CD4-positive, alpha-beta T cell (primary cell): ENCODE measurements at regions not wholly inside any gene's neighbourhood (a gene's known extent, or its start where the extent isn't known, plus 50 kb on each side); places are given as distances from the start of the nearest gene placed in this dataset.

Experiments
- ATAC-seq: fragments of 200-7000 bp; cut with Tn5 transposase; one replicate; pipeline ENCODE4 v1.10.0; 2022; ENCODE audit warnings: mild to moderate bottlenecking; ENCODE audit not compliant: poor library complexity
- CTCF ChIA-PET: fragments of 350-600 bp; sonication (Branson Sonifier 250); formaldehyde crosslinking; loops from one replicate; lab custom pipeline; 2021; ENCODE audit warnings: antibody characterized with exemption, inconsistent platforms; lab: Charles Lee
- POLR2A ChIA-PET: fragments of 350-600 bp; sonication (Branson Sonifier 250); formaldehyde crosslinking; loops from one replicate; lab custom pipeline; 2021; ENCODE audit warnings: antibody characterized with exemption, inconsistent platforms; lab: Charles Lee
- DNase-seq, 14 experiments: peaks; one replicate each; pipeline ENCODE4 v3.0.0-alpha.2; 2013 to 2020; ENCODE audit warnings: mixed read lengths in 2 of 14
- H3K27ac ChIP-seq, 2 donors: one replicate each; pipeline versions ENCODE4 v1.5.1 to v1.7.0; 2013; ENCODE audit warnings: low read length in 2 of 2, low read depth in 1 of 2, mild to moderate bottlenecking in 1 of 2
- H3K27me3 ChIP-seq, 2 experiments: 1 replicate in 1 of 2; 2 replicates in 1 of 2; pipeline versions ENCODE4 v1.6.1 to v1.7.0; 2013; ENCODE audit warnings: low read length in 2 of 2, control low read depth in 1 of 2, mild to moderate bottlenecking in 1 of 2, moderate library complexity in 1 of 2; ENCODE audit not compliant: insufficient read depth in 2 of 2, control insufficient read depth in 1 of 2
- H3K36me3 ChIP-seq: one replicate; pipeline ENCODE4 v1.6.1; 2013; ENCODE audit warnings: low read length, control low read depth; ENCODE audit not compliant: insufficient read depth
- H3K4me1 ChIP-seq: one replicate; pipeline ENCODE4 v1.6.1; 2013; ENCODE audit warnings: low read length, control low read depth; ENCODE audit not compliant: insufficient read depth
- H3K4me3 ChIP-seq: one replicate; pipeline ENCODE4 v1.5.1; 2013; ENCODE audit warnings: mild to moderate bottlenecking, low read length, moderate library complexity
- H3K9me3 ChIP-seq, 2 experiments: 1 replicate in 1 of 2; 2 replicates in 1 of 2; pipeline versions ENCODE4 v1.6.1 to v1.7.0; 2013; ENCODE audit warnings: low read length in 2 of 2, mild to moderate bottlenecking in 2 of 2, control low read depth in 1 of 2, moderate library complexity in 1 of 2; ENCODE audit not compliant: control insufficient read depth in 1 of 2, insufficient read depth in 1 of 2
- H3K27ac Mint-ChIP-seq: one replicate; pipeline ENCODE4 v1.8.0; 2020; ENCODE audit warnings: mixed read lengths
- H3K27me3 Mint-ChIP-seq: one replicate; pipeline ENCODE4 v1.8.0; 2021; ENCODE audit warnings: mixed read lengths
- H3K36me3 Mint-ChIP-seq: one replicate; pipeline ENCODE4 v1.8.0; 2021; ENCODE audit warnings: low read depth, mixed read lengths
- H3K4me1 Mint-ChIP-seq: one replicate; pipeline ENCODE4 v1.8.0; 2021; ENCODE audit warnings: low read depth, mixed read lengths
- H3K4me3 Mint-ChIP-seq: one replicate; pipeline ENCODE4 v1.8.0; 2020; ENCODE audit warnings: mild to moderate bottlenecking, mixed read lengths
- H3K9me3 Mint-ChIP-seq: one replicate; pipeline ENCODE4 v1.8.0; 2020; ENCODE audit warnings: mixed read lengths
- intact Hi-C, 2 experiments: fragments of 100-400 bp; cut with DNase I in 1 of 2; cut with micrococcal nuclease in 1 of 2; formaldehyde crosslinking; loops; one replicate each; pipeline versions ENCODE4 v1.15.1 to v1.9.0; 2023 to 2025; cut with DNase I, micrococcal nuclease
- TF ChIP-seq, protein P1 (sequence below): fragments of 200-600 bp; IDR thresholded peaks from one replicate; pipeline ENCODE4 v1.8.0; 2022; ENCODE audit warnings: antibody characterized with exemption, mild to moderate bottlenecking

GRCh38 chr14:27123162-27123561, 525.3 kb upstream of the NOVA1 start:
- DNase-seq, result no peak
- Histone ChIP-seq H3K27ac (no peak overlapping the region), H3K27me3 (no peaks in the 10 kb centered on the region), H3K9me3 (peaks cover 0 to 6% of the 10 kb centered on the region in 2 experiments), H3K4me3 (no peak overlapping the region), H3K36me3 (no peaks in the 10 kb centered on the region), H3K4me1 (no peaks in the 10 kb centered on the region)
- H3K4me3 Mint-ChIP-seq, result no peak overlapping the region
- TF ChIP-seq, protein P1, sequence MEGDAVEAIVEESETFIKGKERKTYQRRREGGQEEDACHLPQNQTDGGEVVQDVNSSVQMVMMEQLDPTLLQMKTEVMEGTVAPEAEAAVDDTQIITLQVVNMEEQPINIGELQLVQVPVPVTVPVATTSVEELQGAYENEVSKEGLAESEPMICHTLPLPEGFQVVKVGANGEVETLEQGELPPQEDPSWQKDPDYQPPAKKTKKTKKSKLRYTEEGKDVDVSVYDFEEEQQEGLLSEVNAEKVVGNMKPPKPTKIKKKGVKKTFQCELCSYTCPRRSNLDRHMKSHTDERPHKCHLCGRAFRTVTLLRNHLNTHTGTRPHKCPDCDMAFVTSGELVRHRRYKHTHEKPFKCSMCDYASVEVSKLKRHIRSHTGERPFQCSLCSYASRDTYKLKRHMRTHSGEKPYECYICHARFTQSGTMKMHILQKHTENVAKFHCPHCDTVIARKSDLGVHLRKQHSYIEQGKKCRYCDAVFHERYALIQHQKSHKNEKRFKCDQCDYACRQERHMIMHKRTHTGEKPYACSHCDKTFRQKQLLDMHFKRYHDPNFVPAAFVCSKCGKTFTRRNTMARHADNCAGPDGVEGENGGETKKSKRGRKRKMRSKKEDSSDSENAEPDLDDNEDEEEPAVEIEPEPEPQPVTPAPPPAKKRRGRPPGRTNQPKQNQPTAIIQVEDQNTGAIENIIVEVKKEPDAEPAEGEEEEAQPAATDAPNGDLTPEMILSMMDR, result no peak
- no peaks in the 10 kb centered on the region for H3K4me1 Mint-ChIP-seq
- CTCF ChIA-PET, result no interaction called here
- intact Hi-C loops, result no loop called here
- peaks cover 11% of the 10 kb centered on the region for H3K9me3 Mint-ChIP-seq
- H3K36me3 Mint-ChIP-seq, result no peaks in the 10 kb centered on the region
- POLR2A ChIA-PET, result no interaction called here
- no peak overlapping the region for H3K27ac Mint-ChIP-seq
- ATAC-seq, result no peak
- no peaks in the 10 kb centered on the region for H3K27me3 Mint-ChIP-seq

GRCh38 chr14:27127838-27128237, 530.0 kb upstream of the NOVA1 start:
- Histone ChIP-seq H3K4me1 (no peaks in the 10 kb centered on the region), H3K9me3 (no peaks in the 10 kb centered on the region), H3K4me3 (no peak overlapping the region), H3K27ac (no peak overlapping the region), H3K27me3 (no peaks in the 10 kb centered on the region), H3K36me3 (no peaks in the 10 kb centered on the region)
- DNase-seq, result no peak
- POLR2A ChIA-PET, result no interaction called here
- no peaks in the 10 kb centered on the region for H3K27me3 Mint-ChIP-seq
- ATAC-seq, result no peak
- no peak overlapping the region for H3K27ac Mint-ChIP-seq
- CTCF ChIA-PET, result no interaction called here
- peaks cover 4% of the 10 kb centered on the region for H3K9me3 Mint-ChIP-seq
- TF ChIP-seq, protein P1, result no peak
- no peaks in the 10 kb centered on the region for H3K36me3 Mint-ChIP-seq
- no peak overlapping the region for H3K4me3 Mint-ChIP-seq
- no peaks in the 10 kb centered on the region for H3K4me1 Mint-ChIP-seq
- intact Hi-C loops, result no loop called here

DNA sequence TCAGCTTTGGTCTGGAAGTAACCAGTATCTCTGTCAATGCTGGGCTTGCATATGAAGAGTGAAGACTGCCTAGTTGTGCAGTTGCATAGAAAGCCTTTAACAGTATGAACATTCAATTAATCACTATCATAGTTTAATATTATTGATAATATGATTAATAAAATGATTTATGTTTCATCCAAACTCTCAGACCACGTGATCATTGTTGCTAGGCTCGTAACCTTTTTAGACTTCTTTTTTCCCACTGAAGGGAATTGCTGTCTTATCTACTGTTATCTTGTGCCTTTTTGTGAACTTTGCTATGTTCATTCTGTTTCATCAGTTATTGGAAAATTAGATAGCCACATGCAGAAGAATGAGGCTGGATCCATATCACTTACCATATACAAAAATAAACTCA, 536.4 kb upstream of the NOVA1 start:
- Mint-ChIP-seq H3K4me1 (no peaks in the 10 kb centered on the region), H3K9me3 (peaks cover 12% of the 10 kb centered on the region), H3K36me3 (no peaks in the 10 kb centered on the region), H3K27me3 (no peaks in the 10 kb centered on the region), H3K4me3 (no peak overlapping the region), H3K27ac (no peak overlapping the region)
- TF ChIP-seq, protein P1, result no peak
- no peak for ATAC-seq
- intact Hi-C loops, result no loop called here
- Histone ChIP-seq H3K4me3 (no peak overlapping the region), H3K4me1 (no peaks in the 10 kb centered on the region), H3K36me3 (no peaks in the 10 kb centered on the region), H3K27ac (no peak overlapping the region), H3K9me3 (peaks cover 0 to 4% of the 10 kb centered on the region in 2 experiments), H3K27me3 (no peaks in the 10 kb centered on the region)
- no peak for DNase-seq
- CTCF ChIA-PET, result no interaction called here
- POLR2A ChIA-PET, result no interaction called here
